ENCODE measurements at regions not wholly inside any gene's neighbourhood (a gene's known extent, or its start where the extent isn't known, plus 50 kb on each side); places are given as distances from the start of the nearest gene placed in this dataset.
"Not testable (repeated sequence)": the region's sequence is repeated elsewhere in the genome, so short reads cannot be mapped to it uniquely, and the experiment has no call there.

DNA sequence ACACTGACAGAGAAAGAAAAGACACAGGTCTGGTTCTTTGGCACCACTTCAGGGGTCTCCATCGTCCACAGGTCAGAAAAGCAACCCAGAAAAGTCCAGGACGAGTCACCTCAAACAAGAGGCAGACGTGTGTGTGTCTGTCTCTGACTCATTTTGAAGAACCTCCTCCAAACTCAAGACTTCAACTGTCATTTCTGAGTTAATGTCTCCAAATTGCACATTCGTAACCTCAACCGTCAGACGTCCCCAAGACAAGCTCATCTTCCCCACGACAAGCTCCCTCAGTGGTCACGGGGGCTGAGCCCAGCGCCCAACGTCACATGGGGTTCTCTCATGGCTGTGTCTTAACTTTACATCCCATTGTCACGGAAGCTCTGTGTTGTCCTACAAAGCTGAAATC is 70.2 kb upstream of the TNK2 start:
- not testable (repeated sequence) for H3K27ac ChIP-seq (ENCODE audit: low read depth); H3K79me2 ChIP-seq (replicated peaks; ENCODE audit: insufficient read depth); DNase-seq (ENCODE audit: low spot score); H2AFZ ChIP-seq; H3K36me3 ChIP-seq (ENCODE audit: insufficient read depth); H3K4me2 ChIP-seq; H3K4me3 ChIP-seq; ATAC-seq; H3K9me3 Mint-ChIP-seq; H3F3A ChIP-seq (replicated peaks; ENCODE audit: low read depth); H3K27ac Mint-ChIP-seq; H3K4me1 ChIP-seq (ENCODE audit: insufficient read depth); H4K20me1 ChIP-seq (replicated peaks; ENCODE audit: insufficient read depth); H3K27me3 Mint-ChIP-seq (ENCODE audit: insufficient read depth, low read depth, poor library complexity); H3K4me3 Mint-ChIP-seq; H3K9me2 ChIP-seq (ENCODE audit: insufficient read depth); H3K27me3 ChIP-seq (ENCODE audit: insufficient read depth); H3K4me1 Mint-ChIP-seq
- peaks cover 29% of the 10 kb centered on the region for H3K36me3 Mint-ChIP-seq (ENCODE audit: low read depth)

DNA sequence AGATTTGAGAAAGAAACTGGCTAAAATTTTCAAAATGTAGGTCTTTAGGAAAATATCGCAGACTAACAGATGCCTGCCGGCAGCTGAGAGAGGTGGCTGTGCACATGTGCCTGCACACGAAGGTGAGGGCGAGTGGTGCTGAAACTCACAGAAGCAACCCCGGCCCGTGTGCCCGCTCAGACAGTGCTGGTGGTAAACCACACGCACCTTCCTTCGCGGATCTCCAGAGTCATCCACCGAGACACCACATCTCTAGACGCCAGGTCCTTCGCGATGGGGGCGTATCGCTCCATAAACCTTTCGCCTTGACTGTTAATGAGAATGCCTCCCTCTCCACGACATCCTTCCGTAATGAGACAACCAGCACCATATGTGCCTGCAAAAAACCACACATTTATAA is 68.5 kb upstream of the TNK2 start:
- H3K4me1 ChIP-seq (ENCODE audit: insufficient read depth); H2AFZ ChIP-seq; H3K27ac Mint-ChIP-seq; H3K4me3 ChIP-seq; H3F3A ChIP-seq (replicated peaks; ENCODE audit: low read depth); DNase-seq (ENCODE audit: low spot score); H3K9me2 ChIP-seq (ENCODE audit: insufficient read depth); H4K20me1 ChIP-seq (replicated peaks; ENCODE audit: insufficient read depth); H3K4me1 Mint-ChIP-seq; H3K4me2 ChIP-seq; H3K9me3 Mint-ChIP-seq; H3K79me2 ChIP-seq (replicated peaks; ENCODE audit: insufficient read depth); H3K36me3 ChIP-seq (ENCODE audit: insufficient read depth); H3K4me3 Mint-ChIP-seq; H3K27me3 Mint-ChIP-seq (ENCODE audit: insufficient read depth, low read depth, poor library complexity); ATAC-seq; H3K27me3 ChIP-seq (ENCODE audit: insufficient read depth); H3K27ac ChIP-seq (ENCODE audit: low read depth): not testable (repeated sequence)
- peaks cover 27% of the 10 kb centered on the region for H3K36me3 Mint-ChIP-seq (ENCODE audit: low read depth)

- H3K79me2 ChIP-seq (replicated peaks; ENCODE audit: insufficient read depth); H3K4me2 ChIP-seq; H3K27me3 ChIP-seq (ENCODE audit: insufficient read depth); H3F3A ChIP-seq (replicated peaks; ENCODE audit: low read depth); H3K27me3 Mint-ChIP-seq (ENCODE audit: insufficient read depth, low read depth, poor library complexity); H3K4me3 ChIP-seq; ATAC-seq; H3K4me3 Mint-ChIP-seq; H3K27ac ChIP-seq (ENCODE audit: low read depth); H4K20me1 ChIP-seq (replicated peaks; ENCODE audit: insufficient read depth); H3K9me3 Mint-ChIP-seq; H3K4me1 Mint-ChIP-seq; H3K27ac Mint-ChIP-seq; H3K4me1 ChIP-seq (ENCODE audit: insufficient read depth); H2AFZ ChIP-seq; H3K9me2 ChIP-seq (ENCODE audit: insufficient read depth); DNase-seq (ENCODE audit: low spot score): not testable (repeated sequence)
- peaks cover 15% of the 10 kb centered on the region; the same call in 1 of the 2 replicates for H3K36me3 ChIP-seq (ENCODE audit: insufficient read depth)
- peaks cover 42% of the 10 kb centered on the region for H3K36me3 Mint-ChIP-seq (ENCODE audit: low read depth)
These were observed 65.9 kb upstream of the TNK2 start for GRCh38 chr3:195974281-195974680.

GRCh38 chr3:195970873-195971272 is 62.5 kb upstream of the TNK2 start:
- H3F3A ChIP-seq (replicated peaks; ENCODE audit: low read depth); H3K9me2 ChIP-seq (ENCODE audit: insufficient read depth); H3K4me3 Mint-ChIP-seq; H2AFZ ChIP-seq; H3K27me3 Mint-ChIP-seq (ENCODE audit: insufficient read depth, low read depth, poor library complexity); H3K27me3 ChIP-seq (ENCODE audit: insufficient read depth); H3K79me2 ChIP-seq (replicated peaks; ENCODE audit: insufficient read depth); H3K9me3 Mint-ChIP-seq; H4K20me1 ChIP-seq (replicated peaks; ENCODE audit: insufficient read depth); H3K4me2 ChIP-seq; H3K27ac Mint-ChIP-seq; H3K27ac ChIP-seq (ENCODE audit: low read depth); H3K4me1 ChIP-seq (ENCODE audit: insufficient read depth); H3K4me1 Mint-ChIP-seq; DNase-seq (ENCODE audit: low spot score); ATAC-seq; H3K4me3 ChIP-seq: not testable (repeated sequence)
- H3K36me3 Mint-ChIP-seq (ENCODE audit: low read depth) = peaks cover 49% of the 10 kb centered on the region
- peaks cover 15% of the 10 kb centered on the region; the same call in 1 of the 2 replicates for H3K36me3 ChIP-seq (ENCODE audit: insufficient read depth)

GRCh38 chr3:195969838-195970776 is 61.8 kb upstream of the TNK2 start:
- not testable (repeated sequence) for H3K4me1 ChIP-seq (ENCODE audit: insufficient read depth); H3K9me3 Mint-ChIP-seq; ATAC-seq; H4K20me1 ChIP-seq (replicated peaks; ENCODE audit: insufficient read depth); H3K27me3 Mint-ChIP-seq (ENCODE audit: insufficient read depth, low read depth, poor library complexity); H3K4me2 ChIP-seq; H3K27ac Mint-ChIP-seq; DNase-seq (ENCODE audit: low spot score); H3K4me1 Mint-ChIP-seq; H3K27me3 ChIP-seq (ENCODE audit: insufficient read depth); H3F3A ChIP-seq (replicated peaks; ENCODE audit: low read depth); H3K4me3 Mint-ChIP-seq; H3K79me2 ChIP-seq (replicated peaks; ENCODE audit: insufficient read depth); H3K27ac ChIP-seq (ENCODE audit: low read depth); H3K9me2 ChIP-seq (ENCODE audit: insufficient read depth); H3K4me3 ChIP-seq; H2AFZ ChIP-seq
- peaks cover 50% of the 10 kb centered on the region for H3K36me3 Mint-ChIP-seq (ENCODE audit: low read depth)
- peaks cover 15% of the 10 kb centered on the region; the same call in 1 of the 2 replicates for H3K36me3 ChIP-seq (ENCODE audit: insufficient read depth)

- not testable (repeated sequence) for H3K27me3 ChIP-seq (ENCODE audit: insufficient read depth); H3K9me2 ChIP-seq (ENCODE audit: insufficient read depth); H3K4me3 Mint-ChIP-seq; H3K27me3 Mint-ChIP-seq (ENCODE audit: insufficient read depth, low read depth, poor library complexity); H3K4me3 ChIP-seq; H3F3A ChIP-seq (replicated peaks; ENCODE audit: low read depth); ATAC-seq; H3K4me1 Mint-ChIP-seq; H3K4me2 ChIP-seq; H3K79me2 ChIP-seq (replicated peaks; ENCODE audit: insufficient read depth); H4K20me1 ChIP-seq (replicated peaks; ENCODE audit: insufficient read depth); H2AFZ ChIP-seq; H3K9me3 Mint-ChIP-seq; H3K27ac ChIP-seq (ENCODE audit: low read depth); H3K4me1 ChIP-seq (ENCODE audit: insufficient read depth); H3K27ac Mint-ChIP-seq; DNase-seq (ENCODE audit: low spot score)
- peaks cover 56% of the 10 kb centered on the region for H3K36me3 Mint-ChIP-seq (ENCODE audit: low read depth)
- peaks cover 15% of the 10 kb centered on the region; the same call in 1 of the 2 replicates for H3K36me3 ChIP-seq (ENCODE audit: insufficient read depth)
These were observed 61.0 kb upstream of the TNK2 start for GRCh38 chr3:195969341-195969740.

Data from GM23338 (cell line).